ENCODE measurements at regions not wholly inside any gene's neighbourhood (a gene's known extent, or its start where the extent isn't known, plus 50 kb on each side); places are given as distances from the start of the nearest gene placed in this dataset.

DNA sequence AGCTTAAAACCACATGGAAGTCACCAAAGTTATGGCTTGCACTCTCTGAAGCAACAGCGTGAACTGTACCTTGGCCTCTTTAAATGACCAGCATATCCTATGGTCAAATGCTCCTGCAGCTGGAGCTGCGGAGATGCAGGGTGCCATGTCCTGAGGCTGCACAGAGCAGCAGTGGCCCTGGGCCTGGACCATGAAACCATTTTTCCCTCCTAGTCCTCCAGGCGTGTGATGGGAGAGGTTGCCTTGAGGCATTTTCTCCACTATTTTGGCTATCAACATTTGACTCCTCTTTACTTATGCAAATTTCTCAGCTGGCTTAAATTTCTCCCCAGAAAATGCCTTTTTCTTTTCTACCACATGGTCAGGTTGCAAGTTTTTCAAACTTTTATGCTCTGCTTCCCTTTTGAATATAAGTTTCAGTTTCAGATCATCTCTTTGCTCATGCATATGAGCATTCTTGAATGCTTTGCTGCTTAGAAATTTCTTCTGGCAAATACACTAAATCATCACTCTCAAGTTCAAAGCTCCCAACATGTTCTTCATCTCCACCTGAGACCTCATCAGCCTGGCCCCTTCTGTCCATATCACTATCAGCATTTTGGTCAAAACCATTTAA is 82.9 kb upstream of the TMEFF2 start:
- no peak for DNase-seq (ENCODE audit: low read depth in 1 of 2, low spot score in 1 of 2)

DNA sequence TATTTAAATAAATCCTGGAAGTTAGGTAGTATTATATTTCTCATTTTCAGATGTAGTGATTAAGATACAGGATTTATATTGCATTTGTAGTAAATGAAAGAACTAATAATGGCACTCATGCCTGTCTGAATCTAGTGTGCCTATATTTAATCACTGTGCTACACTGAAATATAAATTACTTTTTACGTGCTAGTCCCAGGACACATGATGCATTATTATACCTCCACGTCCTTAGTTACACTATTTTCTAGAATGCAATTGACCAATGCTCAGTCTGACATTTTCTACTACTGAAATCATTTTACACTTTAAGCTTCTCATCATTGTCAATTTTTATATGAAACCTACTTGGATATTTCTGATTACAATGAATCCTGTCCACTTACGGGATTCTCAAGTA is 80.9 kb upstream of the TMEFF2 start:
- no peak for DNase-seq (ENCODE audit: low read depth in 1 of 2, low spot score in 1 of 2)

- DNase-seq (ENCODE audit: low read depth in 1 of 2, low spot score in 1 of 2): no peak
Measured at GRCh38 chr2:192267484-192267883, 72.8 kb upstream of the TMEFF2 start.

DNA sequence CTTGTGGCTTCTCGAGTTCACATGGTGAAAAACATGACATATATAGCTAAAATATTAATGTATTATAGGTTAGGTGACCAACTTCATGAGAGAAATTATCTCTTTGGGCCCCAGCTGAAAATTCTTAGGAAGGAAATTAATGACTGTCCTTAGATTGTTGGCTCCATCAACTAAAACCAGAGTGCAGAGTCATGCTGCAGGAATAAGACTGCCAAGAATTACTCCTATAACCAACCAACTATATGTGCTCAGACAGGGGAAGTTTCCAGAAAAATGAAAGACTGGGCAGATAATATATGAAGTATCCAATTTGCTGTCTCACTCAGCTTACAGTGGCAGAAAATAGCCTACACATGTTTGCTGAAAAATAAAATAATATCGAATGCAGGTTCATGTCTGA is 71.0 kb upstream of the TMEFF2 start:
- DNase-seq (ENCODE audit: low read depth in 1 of 2, low spot score in 1 of 2): no peak

GRCh38 chr2:192254444-192254843 is 59.7 kb upstream of the TMEFF2 start:
- no peak for DNase-seq (ENCODE audit: low read depth in 1 of 2, low spot score in 1 of 2)

DNA sequence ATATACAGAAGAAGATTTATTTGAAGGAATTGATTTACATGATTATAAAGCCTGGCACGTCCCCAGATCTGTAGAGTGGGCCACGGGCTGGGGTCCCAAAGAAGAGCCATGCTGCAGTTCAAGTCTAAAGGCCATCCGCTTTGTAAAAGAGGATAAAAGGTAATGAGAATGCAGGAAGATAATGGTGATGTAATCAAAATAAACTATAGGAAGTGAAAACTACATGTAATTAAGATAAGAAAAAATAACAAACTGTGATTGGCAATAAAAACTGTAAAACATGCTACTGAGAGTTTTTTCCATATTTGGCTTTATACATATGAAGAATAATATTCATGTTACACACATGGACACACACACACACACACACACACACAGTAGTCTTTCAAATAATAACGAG is 59.0 kb upstream of the TMEFF2 start:
- no peak for DNase-seq (ENCODE audit: low read depth in 1 of 2, low spot score in 1 of 2)

- DNase-seq (ENCODE audit: low read depth in 1 of 2, low spot score in 1 of 2): no peak
Measured at GRCh38 chr2:192250961-192251360, 56.2 kb upstream of the TMEFF2 start.

GRCh38 chr2:192247456-192247855 is 52.7 kb upstream of the TMEFF2 start:
- DNase-seq (ENCODE audit: low read depth in 1 of 2, low spot score in 1 of 2): no peak

- no peak for DNase-seq (ENCODE audit: low read depth in 1 of 2, low spot score in 1 of 2)
Measured at GRCh38 chr2:192246297-192246696, 51.6 kb upstream of the TMEFF2 start.

DNA sequence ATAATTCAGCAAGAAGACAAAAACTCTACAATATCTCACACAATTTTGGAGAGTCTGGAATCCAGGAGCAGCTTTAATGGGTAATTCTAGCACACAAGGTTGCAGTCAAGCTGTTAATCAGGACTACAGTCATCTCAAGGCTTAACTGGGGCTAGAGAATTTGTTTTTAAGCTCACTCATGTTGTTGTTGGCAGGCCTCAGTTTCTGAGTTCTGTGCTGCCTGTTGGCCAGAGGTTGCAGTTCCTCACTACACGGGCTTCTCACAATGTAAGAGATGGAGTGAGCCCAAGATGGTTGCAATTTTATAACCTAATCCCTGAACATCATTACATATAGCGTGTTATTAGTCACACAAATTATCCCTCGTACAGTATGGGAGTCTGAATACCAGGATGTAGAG is 50.6 kb upstream of the TMEFF2 start:
- no peak for DNase-seq (ENCODE audit: low read depth in 1 of 2, low spot score in 1 of 2)
